KMS-11 (cell line): ENCODE measurements at regions not wholly inside any gene's neighbourhood (a gene's known extent, or its start where the extent isn't known, plus 50 kb on each side); places are given as distances from the start of the nearest gene placed in this dataset.
"Not testable (repeated sequence)": the region's sequence is repeated elsewhere in the genome, so short reads cannot be mapped to it uniquely, and the experiment has no call there.

Experiments used
- H2AFZ ChIP-seq: fragments of 200-600 bp; sonication (generic); 2 replicates; pipeline ENCODE4 v1.6.1; 2016; ENCODE audit warnings: antibody characterized with exemption, mixed run types, low read depth
- H3K27ac ChIP-seq: fragments of 200-600 bp; sonication (generic); 2 replicates; pipeline ENCODE4 v1.6.1; 2016; ENCODE audit warnings: mild to moderate bottlenecking, mixed run types
- H3K27me3 ChIP-seq: fragments of 200-600 bp; sonication (generic); 2 replicates; pipeline ENCODE4 v1.6.1; 2017; ENCODE audit warnings: mild to moderate bottlenecking, low read depth, mixed run types, moderate library complexity; ENCODE audit not compliant: insufficient read depth
- H3K36me3 ChIP-seq: fragments of 200-600 bp; sonication (generic); 2 replicates; pipeline ENCODE4 v1.6.1; 2017; ENCODE audit warnings: mild to moderate bottlenecking, mixed run types; ENCODE audit not compliant: insufficient read depth
- H3K4me1 ChIP-seq: fragments of 200-600 bp; sonication (generic); 2 replicates; pipeline ENCODE4 v1.6.1; 2016; ENCODE audit warnings: mild to moderate bottlenecking, low read depth, mixed run types; ENCODE audit not compliant: poor library complexity, severe bottlenecking
- H3K4me2 ChIP-seq: fragments of 200-600 bp; sonication (generic); 2 replicates; pipeline ENCODE4 v1.7.0; 2016; ENCODE audit warnings: mild to moderate bottlenecking, mixed run types
- H3K4me3 ChIP-seq: fragments of 200-600 bp; sonication (generic); IDR thresholded peaks from 2 replicates; pipeline ENCODE4 v1.6.1; 2017; ENCODE audit warnings: low read depth, low read length, mixed read lengths; ENCODE audit not compliant: insufficient read depth
- H3K79me2 ChIP-seq: fragments of 200-600 bp; sonication (generic); 2 replicates; pipeline ENCODE4 v1.6.1; 2016; ENCODE audit warnings: low read depth, mixed run types; ENCODE audit not compliant: insufficient read depth
- H3K9ac ChIP-seq: fragments of 200-600 bp; sonication (generic); 2 replicates; pipeline ENCODE4 v1.6.1; 2016; ENCODE audit warnings: mild to moderate bottlenecking, mixed run types
- H4K20me1 ChIP-seq: fragments of 200-600 bp; sonication (generic); 2 replicates; pipeline ENCODE4 v1.6.1; 2016; ENCODE audit warnings: mild to moderate bottlenecking, mixed run types; ENCODE audit not compliant: insufficient read depth
- TF ChIP-seq, protein P1 (sequence below): fragments of 200-600 bp; sonication (generic); conservative IDR thresholded peaks from 2 replicates; pipeline ENCODE4 v1.6.1; 2017; ENCODE audit warnings: low read depth, mild to moderate bottlenecking, antibody characterized with exemption, low read length, moderate library complexity, mixed read lengths

GRCh38 chr11:123338997-123339752, 90.9 kb upstream of the GRAMD1B start:
- no peaks in the 10 kb centered on the region for H3K79me2 ChIP-seq
- H4K20me1 ChIP-seq = no peaks in the 10 kb centered on the region
- H3K9ac ChIP-seq = no peak overlapping the region
- H3K4me1 ChIP-seq = no peaks in the 10 kb centered on the region
- H3K4me3 ChIP-seq = no peak overlapping the region
- H3K36me3 ChIP-seq = no peaks in the 10 kb centered on the region
- no peak overlapping the region for H2AFZ ChIP-seq
- TF ChIP-seq, protein P1, sequence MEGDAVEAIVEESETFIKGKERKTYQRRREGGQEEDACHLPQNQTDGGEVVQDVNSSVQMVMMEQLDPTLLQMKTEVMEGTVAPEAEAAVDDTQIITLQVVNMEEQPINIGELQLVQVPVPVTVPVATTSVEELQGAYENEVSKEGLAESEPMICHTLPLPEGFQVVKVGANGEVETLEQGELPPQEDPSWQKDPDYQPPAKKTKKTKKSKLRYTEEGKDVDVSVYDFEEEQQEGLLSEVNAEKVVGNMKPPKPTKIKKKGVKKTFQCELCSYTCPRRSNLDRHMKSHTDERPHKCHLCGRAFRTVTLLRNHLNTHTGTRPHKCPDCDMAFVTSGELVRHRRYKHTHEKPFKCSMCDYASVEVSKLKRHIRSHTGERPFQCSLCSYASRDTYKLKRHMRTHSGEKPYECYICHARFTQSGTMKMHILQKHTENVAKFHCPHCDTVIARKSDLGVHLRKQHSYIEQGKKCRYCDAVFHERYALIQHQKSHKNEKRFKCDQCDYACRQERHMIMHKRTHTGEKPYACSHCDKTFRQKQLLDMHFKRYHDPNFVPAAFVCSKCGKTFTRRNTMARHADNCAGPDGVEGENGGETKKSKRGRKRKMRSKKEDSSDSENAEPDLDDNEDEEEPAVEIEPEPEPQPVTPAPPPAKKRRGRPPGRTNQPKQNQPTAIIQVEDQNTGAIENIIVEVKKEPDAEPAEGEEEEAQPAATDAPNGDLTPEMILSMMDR = no peak
- no peak overlapping the region for H3K27ac ChIP-seq
- no peak overlapping the region for H3K4me2 ChIP-seq
- H3K27me3 ChIP-seq = no peaks in the 10 kb centered on the region

GRCh38 chr11:123338266-123338800, 91.7 kb upstream of the GRAMD1B start:
- no peaks in the 10 kb centered on the region for H3K4me1 ChIP-seq
- no peaks in the 10 kb centered on the region for H4K20me1 ChIP-seq
- no peaks in the 10 kb centered on the region for H3K79me2 ChIP-seq
- no peaks in the 10 kb centered on the region for H3K36me3 ChIP-seq
- no peak overlapping the region for H3K9ac ChIP-seq
- no peak overlapping the region for H3K4me2 ChIP-seq
- H2AFZ ChIP-seq = no peak overlapping the region
- H3K27ac ChIP-seq = no peak overlapping the region
- TF ChIP-seq, protein P1 = no peak
- no peak overlapping the region for H3K4me3 ChIP-seq
- H3K27me3 ChIP-seq = no peaks in the 10 kb centered on the region

GRCh38 chr11:123334925-123335324, 95.1 kb upstream of the GRAMD1B start:
- Histone ChIP-seq H3K4me1 (no peaks in the 10 kb centered on the region), H3K4me2 (no peak overlapping the region), H4K20me1 (no peaks in the 10 kb centered on the region), H3K27me3 (no peaks in the 10 kb centered on the region), H3K27ac (no peak overlapping the region), H3K9ac (no peak overlapping the region), H3K4me3 (no peak overlapping the region), H3K36me3 (no peaks in the 10 kb centered on the region), H2AFZ (no peak overlapping the region), H3K79me2 (no peaks in the 10 kb centered on the region)
- TF ChIP-seq, protein P1 = no peak

GRCh38 chr11:123332577-123332976, 97.5 kb upstream of the GRAMD1B start:
- H3K27me3 ChIP-seq = not testable (repeated sequence)

DNA sequence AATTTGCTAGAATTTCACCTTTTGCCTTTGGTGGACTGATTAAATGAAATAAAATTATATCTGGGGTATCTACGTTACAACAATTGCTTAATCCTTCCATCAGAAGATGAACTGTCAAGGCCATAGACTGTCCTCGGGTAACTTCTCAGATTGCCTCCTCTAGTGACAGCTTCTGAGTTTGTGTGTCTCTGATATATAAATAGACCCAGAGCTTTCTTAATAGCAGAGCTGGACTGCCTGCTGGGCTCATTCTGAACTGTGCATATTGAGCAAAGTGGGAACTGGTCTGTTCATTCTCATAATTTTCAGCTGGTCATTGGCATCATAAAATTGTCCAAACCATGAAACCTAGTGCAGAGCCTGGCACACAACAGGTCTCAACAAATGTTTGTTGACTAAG, 99.1 kb upstream of the GRAMD1B start:
- TF ChIP-seq, protein P1 = no peak
- Histone ChIP-seq H3K4me1 (no peaks in the 10 kb centered on the region), H4K20me1 (no peaks in the 10 kb centered on the region), H2AFZ (no peak overlapping the region), H3K9ac (no peak overlapping the region), H3K4me2 (no peak overlapping the region), H3K79me2 (no peaks in the 10 kb centered on the region), H3K36me3 (no peaks in the 10 kb centered on the region), H3K27me3 (no peaks in the 10 kb centered on the region), H3K4me3 (no peak overlapping the region), H3K27ac (no peak overlapping the region)

More at GRCh38 chr11:123332577-123332976, 97.5 kb upstream of the GRAMD1B start:
- H3K79me2 ChIP-seq, H3K9ac ChIP-seq, H3K27ac ChIP-seq, H4K20me1 ChIP-seq, H3K4me3 ChIP-seq, H3K4me1 ChIP-seq, H3K4me2 ChIP-seq, H3K36me3 ChIP-seq, H2AFZ ChIP-seq: not testable (repeated sequence)
